ENCODE measurements at regions not wholly inside any gene's neighbourhood (a gene's known extent, or its start where the extent isn't known, plus 50 kb on each side); places are given as distances from the start of the nearest gene placed in this dataset.
"Not testable (repeated sequence)": the region's sequence is repeated elsewhere in the genome, so short reads cannot be mapped to it uniquely, and the experiment has no call there.

DNA sequence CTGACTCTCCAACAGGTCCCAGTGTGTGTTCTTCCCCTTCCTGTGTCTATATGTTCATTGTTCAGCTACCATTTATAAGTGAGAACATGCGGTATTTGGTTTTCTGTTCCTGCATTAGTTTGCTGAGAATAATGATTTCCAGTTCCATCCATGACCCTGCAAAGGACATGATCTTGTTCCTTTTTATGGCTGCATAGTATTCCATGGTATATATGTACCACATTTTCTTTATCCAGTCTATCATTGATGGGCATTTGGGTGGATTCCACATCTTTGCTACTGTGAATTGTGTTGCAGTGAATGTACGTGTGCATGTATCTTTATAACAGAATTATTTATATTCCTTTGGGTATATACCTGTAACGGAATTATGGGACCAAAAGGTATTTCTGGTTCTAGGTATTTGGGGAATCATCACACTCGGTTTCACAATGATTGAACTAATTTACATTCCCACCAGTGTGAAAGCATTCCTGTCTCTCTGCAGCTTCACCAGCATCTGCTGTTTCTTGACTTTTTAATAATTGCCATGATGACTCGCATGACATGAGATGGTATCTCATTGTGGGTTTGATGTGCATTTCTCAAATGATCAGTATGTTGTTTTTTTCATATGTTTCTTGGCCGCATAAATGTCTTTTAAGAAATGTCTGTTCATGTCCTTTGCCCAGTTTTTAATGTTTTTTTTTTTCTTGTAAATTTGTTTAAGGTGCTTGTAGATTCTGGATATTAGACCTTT lies 60.2 kb downstream of the LSMEM1 start:
- DNase-seq (ENCODE audit: low read depth), result no peak

DNA sequence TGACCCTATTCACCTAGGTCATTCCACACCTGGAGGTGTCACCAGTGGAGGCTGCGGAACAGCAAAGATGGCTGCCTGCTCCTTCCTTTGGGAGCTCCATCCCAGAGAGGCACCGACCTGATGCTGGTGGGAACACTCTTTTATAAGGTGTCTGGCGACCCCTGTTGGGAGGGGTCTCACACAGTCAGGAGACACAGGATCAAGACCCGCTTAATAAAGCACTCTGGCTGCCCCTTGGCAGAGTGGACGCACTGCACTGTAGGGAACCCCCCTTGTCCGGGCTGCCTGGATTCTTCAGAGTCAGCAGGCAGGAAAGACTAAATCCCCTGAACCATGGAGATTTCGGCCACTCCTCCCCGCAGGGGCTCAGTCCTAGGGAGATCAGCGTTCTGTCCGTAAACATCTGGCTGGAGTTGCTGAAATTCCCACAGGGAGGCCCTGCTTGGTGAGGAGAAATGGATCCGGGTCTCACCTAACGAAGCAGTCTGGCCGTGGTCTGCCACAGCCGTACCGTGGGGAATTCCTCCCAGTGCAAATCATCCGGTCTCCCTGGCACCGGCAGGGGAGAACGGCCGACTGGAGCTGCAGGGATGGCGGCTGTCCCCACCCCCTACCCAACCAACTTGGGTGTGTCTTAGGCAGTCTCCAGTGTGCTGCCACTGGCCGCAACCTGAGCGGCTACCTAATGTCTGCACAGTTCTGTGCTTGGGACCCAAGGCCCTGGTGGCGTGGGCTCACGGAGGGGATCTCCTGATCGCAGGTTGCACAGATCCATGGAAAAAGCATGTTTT lies 66.1 kb downstream of the LSMEM1 start:
- DNase-seq (ENCODE audit: low read depth), result no peak

DNA sequence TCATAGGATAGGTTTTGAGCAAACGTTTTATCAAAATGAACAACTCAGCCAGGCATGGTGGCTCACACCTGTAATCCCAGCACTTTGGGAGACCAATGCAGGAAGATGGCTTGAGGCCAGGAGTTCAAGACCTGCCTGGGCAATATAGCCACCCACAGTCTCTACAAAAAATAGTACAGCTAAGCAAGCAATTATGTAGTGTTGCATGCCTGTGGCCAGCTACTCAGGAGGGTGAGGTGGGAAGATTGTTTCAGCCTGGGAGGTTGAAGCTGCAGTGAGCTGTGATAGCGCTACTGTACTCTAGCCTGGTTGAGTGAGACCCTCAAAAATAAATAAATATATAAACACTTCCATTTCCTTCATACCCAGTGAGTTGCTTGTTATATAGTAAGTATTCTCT lies 67.1 kb downstream of the LSMEM1 start:
- peak; percentile 41 for DNase-seq (ENCODE audit: low read depth)

DNA sequence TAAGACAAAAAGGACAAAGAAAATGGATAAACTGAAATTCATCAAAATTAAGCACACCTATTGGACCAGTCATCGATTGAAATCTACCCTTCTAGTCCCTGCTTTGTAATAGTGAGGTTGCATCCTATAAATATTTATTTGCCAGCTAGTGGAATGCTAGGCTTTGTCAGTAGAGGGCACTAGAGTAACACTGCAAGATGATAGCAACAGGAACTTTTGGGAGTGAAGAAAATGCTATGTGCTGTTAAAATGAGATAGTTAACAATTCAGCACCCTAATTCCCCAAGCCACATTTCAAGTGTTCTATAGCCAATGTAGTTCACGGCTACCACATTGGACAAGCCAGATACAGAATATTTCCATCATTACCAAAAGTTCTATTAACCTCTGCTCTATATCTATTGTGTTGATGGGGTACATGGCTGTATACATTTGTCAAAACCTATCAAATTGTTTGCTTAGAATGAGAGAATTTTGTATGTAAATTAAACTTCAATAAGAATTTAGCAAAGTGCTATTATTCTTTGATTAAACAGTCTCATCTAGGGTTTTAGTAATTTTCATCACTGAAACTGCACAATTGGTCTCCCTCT lies 69.8 kb downstream of the LSMEM1 start:
- peak; percentile 38 for DNase-seq (ENCODE audit: low read depth)

DNA sequence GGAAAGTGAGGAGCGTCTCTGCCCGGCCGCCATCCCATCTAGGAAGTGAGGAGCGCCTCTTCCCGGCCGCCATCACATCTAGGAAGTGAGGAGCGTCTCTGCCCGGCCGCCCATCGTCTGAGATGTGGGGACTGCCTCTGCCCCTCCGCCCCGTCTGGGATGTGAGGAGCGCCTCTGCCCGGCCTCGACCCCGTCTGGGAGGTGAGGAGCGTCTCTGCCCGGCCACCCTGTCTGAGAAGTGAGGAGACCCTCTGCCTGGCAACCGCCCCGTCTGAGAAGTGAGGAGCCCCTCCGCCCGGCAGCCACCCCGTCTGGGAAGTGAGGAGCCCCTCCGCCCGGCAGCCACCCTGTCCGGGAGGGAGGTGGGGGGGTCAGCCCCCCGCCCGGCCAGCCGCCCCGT lies 70.7 kb downstream of the LSMEM1 start:
- not testable (repeated sequence) for DNase-seq (ENCODE audit: low read depth)

DNA sequence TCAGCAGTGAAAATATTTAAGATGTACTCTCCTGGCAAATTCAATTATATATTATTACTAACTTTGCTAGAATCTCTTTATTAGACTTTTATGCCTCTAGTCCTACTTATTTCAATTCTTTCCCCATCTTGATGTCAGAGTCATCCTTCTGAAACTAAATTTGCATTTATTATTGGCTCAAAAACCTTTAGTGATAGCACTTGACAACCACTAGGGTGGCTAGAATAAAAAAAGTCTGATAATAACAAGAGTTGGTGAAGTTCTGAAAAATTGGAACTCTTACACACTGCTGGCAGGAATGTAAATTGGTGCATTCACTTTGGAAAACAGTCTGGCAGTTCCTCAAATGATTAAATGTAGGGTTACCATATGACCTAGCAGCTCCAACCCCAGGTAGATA lies 73.8 kb downstream of the LSMEM1 start:
- DNase-seq (ENCODE audit: low read depth), result no peak

DNA sequence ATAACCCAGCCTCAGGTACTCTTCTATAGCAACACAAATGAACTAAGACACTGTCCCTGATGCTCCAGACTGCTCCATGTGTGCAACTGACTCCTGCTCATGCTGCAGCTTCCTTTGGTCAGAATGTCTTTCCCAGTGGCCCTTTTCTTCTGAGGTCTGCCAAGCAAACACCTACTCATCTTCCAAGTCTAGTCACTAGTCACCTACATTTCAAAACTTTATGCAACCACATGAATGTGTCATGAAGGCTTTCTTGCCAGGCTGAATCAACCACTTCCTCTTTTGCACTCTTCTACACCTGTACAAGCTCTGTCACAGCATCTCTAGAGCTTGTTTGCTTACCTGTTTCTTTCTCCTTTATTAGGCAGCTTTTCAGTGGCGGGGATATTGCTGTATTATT lies 75.8 kb downstream of the LSMEM1 start:
- no peak for DNase-seq (ENCODE audit: low read depth)

DNA sequence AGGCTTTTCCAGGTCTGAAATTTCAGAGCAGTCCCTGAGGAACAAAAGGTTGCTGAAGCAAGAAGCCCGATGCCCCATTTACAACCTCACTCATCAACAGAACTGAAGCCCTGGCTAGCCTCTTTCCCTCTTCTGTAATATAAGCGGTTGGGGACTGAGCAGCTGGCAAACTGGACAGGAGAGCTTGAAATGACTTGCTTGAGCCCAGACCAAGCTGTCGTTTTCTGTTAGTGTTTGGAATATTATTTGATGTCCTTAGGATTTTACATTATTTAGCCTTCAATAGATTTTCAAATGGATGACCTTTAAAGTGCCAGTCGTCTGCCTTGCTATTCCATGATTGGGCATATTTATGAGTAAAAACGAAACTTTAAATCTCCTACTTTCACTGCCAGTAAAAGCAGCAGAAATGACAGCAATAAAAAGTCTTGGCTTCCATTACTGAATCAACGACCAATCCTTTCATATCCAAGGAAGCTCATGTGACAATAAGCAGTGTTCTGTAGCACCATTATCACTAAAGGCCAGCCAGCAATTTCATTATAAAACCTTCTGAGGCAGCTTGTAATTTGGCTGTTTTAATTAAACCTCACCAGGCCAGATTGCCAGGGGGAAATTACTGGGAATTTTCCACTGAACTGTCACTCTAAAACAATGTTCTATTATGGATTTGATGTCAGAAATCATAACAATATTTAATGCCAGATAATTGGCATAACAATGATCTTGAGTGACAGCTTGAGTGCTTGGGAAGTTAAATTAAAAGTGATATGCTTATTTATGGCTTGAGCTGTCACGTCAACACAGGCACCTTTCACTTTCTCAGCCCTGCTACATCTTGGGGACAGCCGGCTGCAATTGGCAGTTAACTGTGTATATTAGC lies 85.9 kb downstream of the LSMEM1 start:
- no peak for DNase-seq (ENCODE audit: low read depth)

DNA sequence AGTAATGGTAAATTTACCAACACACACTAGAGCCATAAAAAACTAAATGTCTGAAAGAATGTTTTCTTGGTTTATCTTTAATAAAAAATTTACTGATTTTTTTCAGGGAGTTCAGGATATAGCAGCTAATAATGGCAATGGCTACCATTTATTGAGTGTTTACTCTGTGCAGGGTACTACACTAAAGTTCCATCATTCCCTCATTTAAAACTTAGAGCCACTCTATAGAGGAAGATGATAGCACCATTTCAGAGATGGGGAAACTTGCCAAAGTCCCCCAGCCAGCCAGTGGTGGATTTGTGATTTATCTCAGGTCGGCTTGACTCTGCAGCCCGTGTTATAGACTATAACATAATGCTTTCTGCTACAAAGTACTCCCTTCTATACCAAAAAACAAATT lies 86.6 kb downstream of the LSMEM1 start:
- no peak for DNase-seq (ENCODE audit: low read depth)

DNA sequence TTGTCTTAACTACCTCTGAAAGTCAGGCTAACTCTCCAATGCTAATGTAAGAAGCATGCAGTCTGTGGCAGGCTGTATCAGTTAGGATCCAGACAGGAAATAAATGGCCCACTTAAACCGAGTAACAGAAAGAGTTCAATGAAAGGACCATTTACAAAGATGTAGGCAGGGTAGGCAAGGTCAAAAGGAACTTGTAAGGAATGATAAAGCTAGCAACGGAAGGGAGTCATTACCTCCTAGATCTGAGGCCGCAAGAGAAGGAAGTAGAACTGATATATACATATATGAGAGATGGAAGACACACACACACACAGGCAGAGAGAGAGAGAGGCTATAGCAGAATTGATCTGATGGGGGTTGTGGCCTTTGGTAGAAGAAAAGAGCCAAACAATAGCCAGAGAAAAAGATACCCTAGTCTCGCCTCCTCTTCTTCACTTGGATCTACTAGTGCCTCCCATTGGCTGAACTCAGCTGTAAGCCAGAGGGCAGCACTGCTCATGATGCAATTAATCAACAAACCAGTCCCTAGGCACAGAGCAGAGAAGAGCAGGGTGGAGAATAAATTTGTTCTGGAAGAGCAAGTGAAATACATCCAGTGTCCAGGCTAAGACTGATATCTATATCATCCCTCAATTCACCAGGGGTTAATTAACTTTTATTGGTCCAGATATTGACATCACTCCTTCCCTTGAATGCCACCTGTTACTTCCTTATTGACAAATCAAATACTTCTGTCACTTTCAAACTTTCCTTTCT lies 91.2 kb downstream of the LSMEM1 start:
- DNase-seq (ENCODE audit: low read depth), result no peak

DNA sequence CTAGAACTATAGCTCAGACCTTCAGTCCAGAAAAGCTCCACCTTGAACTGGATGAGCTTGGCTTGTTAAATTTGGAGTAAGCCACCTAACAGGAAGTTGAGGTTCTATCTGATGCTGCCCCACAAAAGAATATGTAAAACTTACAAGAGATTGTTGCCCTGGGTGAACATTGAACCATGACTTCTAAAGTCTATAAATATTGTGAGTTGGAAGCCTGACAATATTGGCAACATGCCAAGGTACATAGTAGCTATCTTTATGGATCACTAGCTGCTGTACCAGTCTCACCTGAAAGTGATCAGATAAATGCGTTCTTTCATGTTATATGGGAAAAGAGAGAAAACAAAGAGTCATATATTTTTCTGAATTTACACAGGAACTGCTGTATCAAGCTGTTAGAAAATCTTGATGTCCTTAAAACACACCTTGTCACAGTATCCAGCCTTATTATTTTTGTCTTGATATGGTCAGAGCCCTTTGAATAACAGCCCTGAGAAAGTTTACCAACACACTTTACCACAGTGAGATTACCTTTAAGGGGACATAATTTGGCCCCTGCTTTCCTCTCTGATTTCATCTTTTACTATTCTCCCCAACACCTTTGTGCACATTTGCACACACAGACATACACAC lies 92.0 kb downstream of the LSMEM1 start:
- DNase-seq (ENCODE audit: low read depth), result no peak

DNA sequence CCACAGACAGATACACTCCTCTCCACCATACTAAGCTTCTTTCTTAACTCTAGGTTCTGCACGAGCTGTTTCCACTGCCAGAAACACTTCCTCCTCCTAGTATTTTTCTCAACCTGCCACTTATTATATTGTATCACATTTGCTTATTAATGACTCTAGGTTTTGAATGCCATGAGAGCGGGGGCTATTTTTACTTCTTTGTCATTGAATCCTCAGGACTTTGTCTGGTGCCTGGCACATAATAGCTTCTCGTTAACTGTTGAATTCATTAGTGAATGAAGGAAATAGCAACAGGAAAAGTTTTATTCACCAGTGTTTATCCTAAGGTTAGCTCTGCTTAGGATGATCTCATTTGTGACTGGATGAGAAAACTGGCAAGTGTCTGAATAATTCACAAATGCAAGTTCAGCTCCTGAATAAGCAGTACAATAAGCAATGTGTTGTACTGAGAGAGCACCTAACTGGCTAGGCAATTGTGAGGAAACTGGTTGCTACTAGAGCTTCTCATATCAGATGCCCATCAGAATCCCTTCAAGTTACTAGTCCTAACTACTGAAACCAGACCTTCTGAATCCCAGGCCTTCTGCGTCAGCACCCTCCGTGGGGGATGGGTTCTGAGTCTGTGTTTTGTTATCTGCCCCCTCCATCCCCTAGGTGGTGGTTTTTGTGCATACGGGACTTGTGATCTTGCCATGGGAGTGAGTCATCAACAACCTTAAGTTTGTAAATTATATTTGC lies 92.7 kb downstream of the LSMEM1 start:
- no peak for DNase-seq (ENCODE audit: low read depth)

DNA sequence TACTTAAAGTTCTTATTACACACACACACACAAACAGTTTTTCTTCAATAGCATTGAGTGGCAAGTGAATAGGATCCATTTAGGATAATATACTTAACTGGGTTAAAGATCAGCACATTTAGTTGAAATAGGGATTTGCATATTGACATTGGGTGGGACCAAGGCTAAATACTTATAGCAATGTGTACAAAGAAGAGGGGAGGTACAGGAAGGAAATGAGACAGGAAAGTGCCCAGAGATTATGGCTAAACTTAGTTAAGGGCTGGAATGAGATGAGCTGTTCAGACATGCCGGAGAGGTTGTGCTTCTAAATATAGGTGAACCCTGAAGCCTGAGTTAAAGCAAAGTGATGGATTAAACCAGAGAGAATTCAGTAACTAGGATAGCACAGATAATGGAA lies 95.1 kb downstream of the LSMEM1 start:
- no peak for DNase-seq (ENCODE audit: low read depth)

DNA sequence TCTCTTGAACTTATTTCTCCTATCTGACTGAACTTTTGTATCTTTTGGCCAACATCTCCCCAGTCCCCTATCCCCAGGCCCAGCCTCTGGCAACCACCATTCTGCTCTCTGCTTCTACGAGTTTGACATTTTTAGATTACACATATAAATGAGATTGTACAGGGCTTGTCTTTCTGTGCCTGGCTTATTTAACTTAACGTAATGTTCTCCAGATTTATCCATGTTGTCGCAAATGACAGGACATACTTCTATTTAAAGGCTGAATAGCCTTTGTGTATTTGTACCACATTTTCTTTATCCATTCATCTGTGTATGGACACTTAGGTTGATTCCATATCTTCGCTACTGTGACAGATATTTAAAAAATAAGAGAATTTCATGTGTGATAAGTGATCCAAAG lies 98.6 kb downstream of the LSMEM1 start:
- no peak for DNase-seq (ENCODE audit: low read depth)

DNA sequence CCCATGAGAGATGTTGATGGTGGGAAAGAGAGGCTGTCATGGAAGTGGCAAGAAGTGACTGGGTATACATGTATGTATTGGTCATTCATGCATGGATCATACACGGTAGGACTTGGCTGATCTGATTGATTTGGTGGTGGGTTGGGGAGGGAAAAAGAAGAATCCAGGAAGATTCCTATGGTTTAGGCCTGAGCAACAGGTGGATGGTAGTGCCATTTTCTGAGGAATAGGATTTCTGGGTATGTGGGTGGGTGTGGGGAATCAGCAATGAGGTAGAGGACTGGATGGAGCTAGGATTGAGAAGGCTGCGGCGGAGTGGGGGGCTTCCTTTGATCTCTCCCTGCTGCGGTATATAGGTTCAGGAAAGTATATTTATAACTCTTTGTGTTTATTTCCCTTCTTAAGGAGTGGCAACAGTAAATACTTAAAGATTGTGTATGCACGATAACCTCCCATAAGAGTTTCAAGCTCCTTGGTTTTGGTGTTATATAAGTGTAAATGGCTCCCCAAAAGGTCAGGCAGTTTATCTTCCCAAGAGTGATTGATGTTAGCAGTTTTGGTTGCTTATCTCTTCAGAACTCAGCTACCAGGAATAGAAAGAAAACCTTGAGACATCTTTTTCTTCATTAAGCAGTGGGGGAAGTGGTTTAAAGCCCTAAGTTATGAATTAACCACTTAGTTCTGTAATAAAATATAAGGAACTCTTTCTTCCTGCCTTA lies 100.1 kb downstream of the LSMEM1 start:
- no peak for DNase-seq (ENCODE audit: low read depth)

DNA sequence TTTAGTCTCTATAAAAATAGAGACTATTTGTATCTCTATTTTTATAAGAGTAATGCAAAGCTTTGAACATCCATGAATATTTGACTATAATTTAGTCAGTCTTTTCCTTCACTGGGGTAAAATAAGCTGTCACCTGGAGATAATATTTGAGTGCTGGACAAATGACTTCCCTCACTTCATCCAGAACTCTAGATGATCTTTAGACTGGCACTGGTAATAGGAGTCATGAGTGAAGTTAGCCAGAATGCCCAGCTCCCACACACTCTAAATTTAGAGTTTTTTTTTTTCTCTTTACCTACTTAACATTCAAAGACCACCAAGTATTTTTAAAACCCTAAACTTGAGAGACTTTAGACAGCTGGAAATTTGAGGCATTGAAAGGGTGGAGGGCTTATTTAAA lies 100.7 kb downstream of the LSMEM1 start:
- no peak for DNase-seq (ENCODE audit: low read depth)

DNA sequence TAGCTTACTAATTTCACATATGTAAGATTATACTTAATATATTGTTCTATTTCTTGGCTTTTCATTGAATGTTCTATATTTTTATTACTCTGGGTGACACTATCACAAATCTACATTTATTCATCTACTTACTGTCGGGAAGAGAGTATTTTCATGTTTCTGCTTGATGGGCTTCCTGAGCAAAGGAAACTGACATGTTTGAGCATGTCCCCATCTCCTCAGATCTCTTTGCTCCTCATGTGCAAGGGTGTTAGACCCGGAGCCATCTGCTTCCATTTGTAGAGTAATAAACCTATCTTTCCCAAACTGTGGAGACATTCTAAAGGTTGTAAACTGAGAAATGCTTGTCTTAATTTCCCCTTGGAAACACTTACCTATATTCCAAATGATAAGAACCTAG lies 103.5 kb downstream of the LSMEM1 start:
- DNase-seq (ENCODE audit: low read depth), result no peak

DNA sequence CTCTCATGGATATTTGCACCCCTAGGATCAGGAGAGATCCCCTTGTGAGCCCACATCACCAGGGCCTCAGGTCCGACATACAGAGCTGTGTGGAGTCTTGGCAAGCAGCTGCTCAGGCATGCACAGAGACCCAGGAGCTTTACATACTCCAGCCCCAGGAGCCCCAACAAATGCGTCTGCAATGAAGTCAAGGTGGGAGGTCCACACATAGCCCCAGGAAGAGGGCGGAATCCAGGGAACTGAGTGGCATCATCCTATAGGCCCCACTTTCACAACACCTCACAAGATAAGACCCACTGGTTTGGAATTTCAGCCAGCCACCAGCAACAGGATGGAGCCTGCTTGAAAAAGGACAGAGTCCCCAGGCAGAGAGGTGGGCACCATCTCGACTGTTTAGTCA lies 106.7 kb downstream of the LSMEM1 start:
- no peak for DNase-seq (ENCODE audit: low read depth)

DNA sequence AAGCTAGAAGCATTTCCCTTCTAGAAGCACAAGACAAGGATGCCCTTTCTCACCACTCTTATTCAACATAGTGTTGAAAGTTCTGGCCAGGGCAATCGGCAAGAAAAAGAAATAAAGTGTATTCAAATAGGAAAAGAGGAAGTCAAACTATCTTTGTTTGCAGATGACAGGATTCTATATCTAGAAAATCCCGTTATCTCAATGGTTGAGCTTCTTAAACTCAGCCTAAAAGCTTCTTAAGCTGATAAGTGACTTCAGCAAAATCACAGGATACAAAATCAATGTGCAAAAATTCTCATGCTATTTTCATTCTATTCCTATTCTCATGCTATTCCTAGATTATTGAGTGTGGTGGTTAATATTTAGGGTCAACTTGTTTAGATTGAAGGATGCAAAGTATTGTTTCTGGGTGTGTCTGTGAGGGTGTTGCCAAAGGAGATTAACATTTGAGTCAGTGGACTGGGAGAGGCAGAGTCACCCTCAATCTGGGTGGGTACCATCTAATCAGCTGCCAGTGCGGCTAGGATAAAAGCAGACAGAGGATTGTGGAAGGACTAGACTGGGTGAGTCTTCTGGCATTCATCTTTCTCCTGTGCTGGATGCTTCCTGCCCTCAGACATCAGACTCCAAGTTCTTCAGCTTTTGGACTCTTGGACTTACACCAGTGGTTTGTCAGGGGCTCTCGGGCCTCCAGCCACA lies 111.9 kb downstream of the LSMEM1 start:
- not testable (repeated sequence) for DNase-seq (ENCODE audit: low read depth)

All from non-pigmented ciliary epithelial cell (primary cell).